IMR-90 (cell line): ENCODE measurements at regions not wholly inside any gene's neighbourhood (a gene's known extent, or its start where the extent isn't known, plus 50 kb on each side); places are given as distances from the start of the nearest gene placed in this dataset.

Experiments used
- NFE2L2 ChIP-seq: fragments of 150-350 bp; IDR thresholded peaks from 2 replicates; pipeline ENCODE4 v1.6.1; 2016; ENCODE audit warnings: low read depth, mild to moderate bottlenecking, low read length
- POLR2A ChIP-seq: IDR thresholded peaks from 2 replicates; pipeline ENCODE4 v1.6.1; 2012; ENCODE audit warnings: mild to moderate bottlenecking, low read depth, low read length
- TF ChIP-seq, protein P1 (sequence below): conservative IDR thresholded peaks from 2 replicates; pipeline ENCODE4 v1.5.1; 2012; ENCODE audit warnings: mild to moderate bottlenecking, low read depth, low read length, improper control_type of control experiment

DNA sequence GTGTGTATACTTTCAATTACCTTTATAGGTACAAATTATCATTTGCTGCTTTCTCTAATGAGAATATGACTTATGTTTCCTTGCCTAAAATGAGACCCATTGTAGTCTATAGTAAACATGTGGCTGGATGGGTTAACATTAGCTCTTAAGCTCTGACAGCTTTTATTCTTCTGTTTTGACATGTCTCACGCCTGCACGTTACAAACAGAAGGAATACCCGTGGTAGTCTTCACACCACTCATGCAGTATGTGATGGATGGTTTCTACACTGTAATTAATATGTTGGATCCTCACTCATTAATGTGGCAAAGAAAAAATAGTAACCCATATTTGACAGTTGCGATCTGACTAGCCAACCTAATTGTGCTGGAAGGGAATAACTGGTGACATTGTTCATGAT lies 133.4 kb upstream of the MITF start:
- TF ChIP-seq, protein P1, sequence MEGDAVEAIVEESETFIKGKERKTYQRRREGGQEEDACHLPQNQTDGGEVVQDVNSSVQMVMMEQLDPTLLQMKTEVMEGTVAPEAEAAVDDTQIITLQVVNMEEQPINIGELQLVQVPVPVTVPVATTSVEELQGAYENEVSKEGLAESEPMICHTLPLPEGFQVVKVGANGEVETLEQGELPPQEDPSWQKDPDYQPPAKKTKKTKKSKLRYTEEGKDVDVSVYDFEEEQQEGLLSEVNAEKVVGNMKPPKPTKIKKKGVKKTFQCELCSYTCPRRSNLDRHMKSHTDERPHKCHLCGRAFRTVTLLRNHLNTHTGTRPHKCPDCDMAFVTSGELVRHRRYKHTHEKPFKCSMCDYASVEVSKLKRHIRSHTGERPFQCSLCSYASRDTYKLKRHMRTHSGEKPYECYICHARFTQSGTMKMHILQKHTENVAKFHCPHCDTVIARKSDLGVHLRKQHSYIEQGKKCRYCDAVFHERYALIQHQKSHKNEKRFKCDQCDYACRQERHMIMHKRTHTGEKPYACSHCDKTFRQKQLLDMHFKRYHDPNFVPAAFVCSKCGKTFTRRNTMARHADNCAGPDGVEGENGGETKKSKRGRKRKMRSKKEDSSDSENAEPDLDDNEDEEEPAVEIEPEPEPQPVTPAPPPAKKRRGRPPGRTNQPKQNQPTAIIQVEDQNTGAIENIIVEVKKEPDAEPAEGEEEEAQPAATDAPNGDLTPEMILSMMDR, result no peak
- TF ChIP-seq POLR2A (no peak), NFE2L2 (no peak)
